ENCODE measurements at regions not wholly inside any gene's neighbourhood (a gene's known extent, or its start where the extent isn't known, plus 50 kb on each side); places are given as distances from the start of the nearest gene placed in this dataset.
"Not testable (repeated sequence)": the region's sequence is repeated elsewhere in the genome, so short reads cannot be mapped to it uniquely, and the experiment has no call there.

- no peaks in the 10 kb centered on the region for H3K27me3 ChIP-seq
- TF ChIP-seq POLR2A (IDR thresholded peaks at IDR 0.05) (no peak), CTCF (IDR thresholded peaks at IDR 0.05) (no peak)
- H3K4me1 ChIP-seq, result no peaks in the 10 kb centered on the region
- intact Hi-C loops (cut with DNase I), result no loop called here
- no peak for DNase-seq
- H3K36me3 ChIP-seq, result no peaks in the 10 kb centered on the region
- WGBS, 2 donors, result 86 to 87% methylated on average over 9 of the region's 9 CpGs
- H3K27ac ChIP-seq, result no peak overlapping the region
- H3K9me3 ChIP-seq, result no peaks in the 10 kb centered on the region
- no peak overlapping the region for H3K4me3 ChIP-seq
These were observed 284.6 kb downstream of the BCAT1 start for GRCh38 chr12:24664161-24664880.

- Histone ChIP-seq H3K4me3 (no peak overlapping the region), H3K4me1 (no peaks in the 10 kb centered on the region), H3K27ac (no peak overlapping the region), H3K9me3 (no peaks in the 10 kb centered on the region), H3K27me3 (no peaks in the 10 kb centered on the region), H3K36me3 (no peaks in the 10 kb centered on the region)
- no peak for DNase-seq
- WGBS, 2 donors, result 27 to 50% methylated on average over 5 of the region's 5 CpGs
- intact Hi-C loops (cut with DNase I), result no loop called here
- TF ChIP-seq CTCF (IDR thresholded peaks at IDR 0.05) (no peak), POLR2A (IDR thresholded peaks at IDR 0.05) (no peak)
These were observed 287.2 kb downstream of the BCAT1 start for GRCh38 chr12:24661657-24662096.

- H3K9me3 ChIP-seq, result no peaks in the 10 kb centered on the region
- no peak for DNase-seq
- no peaks in the 10 kb centered on the region for H3K4me1 ChIP-seq
- intact Hi-C loops (cut with DNase I), result no loop called here
- no peaks in the 10 kb centered on the region for H3K36me3 ChIP-seq
- 79 to 96% methylated on average over 1 of the region's 1 CpG for WGBS, 2 donors
- H3K27me3 ChIP-seq, result no peaks in the 10 kb centered on the region
- TF ChIP-seq POLR2A (IDR thresholded peaks at IDR 0.05) (no peak), CTCF (IDR thresholded peaks at IDR 0.05) (no peak)
- H3K27ac ChIP-seq, result no peak overlapping the region
- H3K4me3 ChIP-seq, result no peak overlapping the region
These were observed 289.9 kb downstream of the BCAT1 start for GRCh38 chr12:24659016-24659415.

- 85 to 93% methylated on average over 2 to 3 of the region's 4 CpGs for WGBS, 2 donors
These were observed 294.6 kb downstream of the BCAT1 start for GRCh38 chr12:24654344-24654743.

GRCh38 chr12:24649634-24650033, 299.3 kb downstream of the BCAT1 start:
- no peak overlapping the region for H3K27ac ChIP-seq
- no peaks in the 10 kb centered on the region for H3K4me1 ChIP-seq
- H3K27me3 ChIP-seq, result no peaks in the 10 kb centered on the region
- WGBS, 2 donors, result 45 to 51% methylated on average over 4 of the region's 4 CpGs
- no peak overlapping the region for H3K4me3 ChIP-seq
- intact Hi-C loops (cut with DNase I), result no loop called here
- TF ChIP-seq POLR2A (IDR thresholded peaks at IDR 0.05) (no peak), CTCF (IDR thresholded peaks at IDR 0.05) (no peak)
- H3K9me3 ChIP-seq, result no peaks in the 10 kb centered on the region
- no peaks in the 10 kb centered on the region for H3K36me3 ChIP-seq
- no peak for DNase-seq

More at GRCh38 chr12:24654344-24654743, 294.6 kb downstream of the BCAT1 start:
- H3K27me3 ChIP-seq; DNase-seq; H3K9me3 ChIP-seq; H3K36me3 ChIP-seq; H3K4me1 ChIP-seq; H3K27ac ChIP-seq; intact Hi-C loops (cut with DNase I); H3K4me3 ChIP-seq: not testable (repeated sequence)

GRCh38 chr12:24649209-24649608, 299.7 kb downstream of the BCAT1 start:
- 55% methylated on average over 3 of the region's 3 CpGs for WGBS, 2 donors
- intact Hi-C loops (cut with DNase I), result no loop called here
- Histone ChIP-seq H3K27me3 (no peaks in the 10 kb centered on the region), H3K4me1 (no peaks in the 10 kb centered on the region), H3K9me3 (no peaks in the 10 kb centered on the region), H3K36me3 (no peaks in the 10 kb centered on the region), H3K4me3 (no peak overlapping the region), H3K27ac (no peak overlapping the region)
- DNase-seq, result no peak
- TF ChIP-seq CTCF (IDR thresholded peaks at IDR 0.05) (no peak), POLR2A (IDR thresholded peaks at IDR 0.05) (no peak)
